GM18867 (cell line): ENCODE measurements at regions not wholly inside any gene's neighbourhood (a gene's known extent, or its start where the extent isn't known, plus 50 kb on each side); places are given as distances from the start of the nearest gene placed in this dataset.
"Not testable (repeated sequence)": the region's sequence is repeated elsewhere in the genome, so short reads cannot be mapped to it uniquely, and the experiment has no call there.

ENCODE experiments used
- ATAC-seq: cut with Tn5 transposase; IDR thresholded peaks from one replicate; pipeline ENCODE4 v1.9.1; 2021; ENCODE audit warnings: mild to moderate bottlenecking, moderate library complexity; ENCODE audit not compliant: unreplicated experiment

GRCh38 chr1:235059221-235059620 lies 69.4 kb downstream of the TOMM20 start:
- no peak for ATAC-seq

GRCh38 chr1:235058695-235059094 lies 69.9 kb downstream of the TOMM20 start:
- ATAC-seq, result no peak

- no peak for ATAC-seq
Measured at GRCh38 chr1:235057385-235058306, 71.0 kb downstream of the TOMM20 start.

- ATAC-seq, result no peak
Measured at GRCh38 chr1:235056937-235057336, 71.7 kb downstream of the TOMM20 start.

- ATAC-seq, result no peak
Measured at GRCh38 chr1:235054936-235055335, 73.7 kb downstream of the TOMM20 start.

GRCh38 chr1:235054466-235054865 lies 74.2 kb downstream of the TOMM20 start:
- no peak for ATAC-seq

- no peak for ATAC-seq
Measured at GRCh38 chr1:235052067-235053008, 76.3 kb downstream of the TOMM20 start.

- no peak for ATAC-seq
Measured at GRCh38 chr1:235051521-235051920, 77.1 kb downstream of the TOMM20 start.

GRCh38 chr1:235050911-235051360 lies 77.7 kb downstream of the TOMM20 start:
- ATAC-seq, result no peak

GRCh38 chr1:235049716-235050378 lies 78.8 kb downstream of the TOMM20 start:
- not testable (repeated sequence) for ATAC-seq

GRCh38 chr1:235049217-235049616 lies 79.4 kb downstream of the TOMM20 start:
- ATAC-seq, result no peak

GRCh38 chr1:235047331-235047871 lies 81.2 kb downstream of the TOMM20 start:
- ATAC-seq, result no peak

GRCh38 chr1:235045921-235046601 lies 82.6 kb downstream of the TOMM20 start:
- ATAC-seq, result no peak

GRCh38 chr1:235045034-235045690 lies 83.5 kb downstream of the TOMM20 start:
- no peak for ATAC-seq

GRCh38 chr1:235043234-235043633 lies 85.4 kb downstream of the TOMM20 start:
- no peak for ATAC-seq

- no peak for ATAC-seq
Measured at GRCh38 chr1:235038701-235039100, 89.9 kb downstream of the TOMM20 start.

- ATAC-seq, result no peak
Measured at GRCh38 chr1:235035928-235036327, 92.7 kb downstream of the TOMM20 start.

GRCh38 chr1:235030919-235031596 lies 97.6 kb downstream of the TOMM20 start:
- ATAC-seq, result no peak

- ATAC-seq, result no peak
Measured at GRCh38 chr1:235027862-235028250, 100.8 kb downstream of the TOMM20 start.
